BE2C (cell line): ENCODE measurements at regions not wholly inside any gene's neighbourhood (a gene's known extent, or its start where the extent isn't known, plus 50 kb on each side); places are given as distances from the start of the nearest gene placed in this dataset.

Source experiments
- DNase-seq: peaks from one replicate; pipeline ENCODE4 v3.0.0-alpha.2; 2020
- H3K27me3 ChIP-seq: fragments of 250-450 bp; sonication (Bioruptor Pico); 2 replicates; pipeline ENCODE4 v1.5.1; 2020; ENCODE audit warnings: mild to moderate bottlenecking
- H3K36me3 ChIP-seq: fragments of 250-450 bp; sonication (Bioruptor Pico); 2 replicates; pipeline ENCODE4 v1.5.1; 2020; ENCODE audit warnings: mild to moderate bottlenecking
- H3K4me1 ChIP-seq: fragments of 250-450 bp; sonication (Bioruptor Pico); 2 replicates; pipeline ENCODE4 v1.5.1; 2020
- H3K4me3 ChIP-seq: 2 replicates; pipeline ENCODE4 v1.5.1; 2011; ENCODE audit warnings: low read depth, low read length
- H3K9me3 ChIP-seq: fragments of 250-450 bp; sonication (Bioruptor Pico); 2 replicates; pipeline ENCODE4 v1.5.1; 2020
- TF ChIP-seq, protein P1 (sequence below): IDR thresholded peaks from 2 replicates; pipeline ENCODE4 v1.5.1; 2012; ENCODE audit warnings: mild to moderate bottlenecking, low read depth, low read length

DNA sequence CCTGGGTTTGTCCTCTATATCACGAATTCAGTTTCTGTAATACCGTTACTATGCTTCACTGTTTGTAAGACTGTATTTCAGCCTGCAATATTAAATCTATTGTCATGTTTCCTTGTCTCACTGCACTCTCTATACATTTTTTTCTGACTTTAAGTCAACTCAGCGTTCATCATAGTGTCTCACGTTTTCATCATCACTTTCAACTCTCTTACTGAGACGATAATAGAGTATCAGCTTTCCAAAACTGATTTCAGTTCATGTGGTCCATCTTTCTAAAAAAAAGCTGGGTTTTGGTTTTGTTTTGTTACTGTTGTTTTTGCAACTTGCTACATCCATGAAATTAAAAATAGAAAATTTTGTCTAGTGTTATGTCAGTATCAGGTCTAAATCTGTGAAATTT, 147.7 kb downstream of the TMEM47 start:
- TF ChIP-seq, protein P1, sequence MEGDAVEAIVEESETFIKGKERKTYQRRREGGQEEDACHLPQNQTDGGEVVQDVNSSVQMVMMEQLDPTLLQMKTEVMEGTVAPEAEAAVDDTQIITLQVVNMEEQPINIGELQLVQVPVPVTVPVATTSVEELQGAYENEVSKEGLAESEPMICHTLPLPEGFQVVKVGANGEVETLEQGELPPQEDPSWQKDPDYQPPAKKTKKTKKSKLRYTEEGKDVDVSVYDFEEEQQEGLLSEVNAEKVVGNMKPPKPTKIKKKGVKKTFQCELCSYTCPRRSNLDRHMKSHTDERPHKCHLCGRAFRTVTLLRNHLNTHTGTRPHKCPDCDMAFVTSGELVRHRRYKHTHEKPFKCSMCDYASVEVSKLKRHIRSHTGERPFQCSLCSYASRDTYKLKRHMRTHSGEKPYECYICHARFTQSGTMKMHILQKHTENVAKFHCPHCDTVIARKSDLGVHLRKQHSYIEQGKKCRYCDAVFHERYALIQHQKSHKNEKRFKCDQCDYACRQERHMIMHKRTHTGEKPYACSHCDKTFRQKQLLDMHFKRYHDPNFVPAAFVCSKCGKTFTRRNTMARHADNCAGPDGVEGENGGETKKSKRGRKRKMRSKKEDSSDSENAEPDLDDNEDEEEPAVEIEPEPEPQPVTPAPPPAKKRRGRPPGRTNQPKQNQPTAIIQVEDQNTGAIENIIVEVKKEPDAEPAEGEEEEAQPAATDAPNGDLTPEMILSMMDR, result no peak
- Histone ChIP-seq H3K4me1 (no peaks in the 10 kb centered on the region), H3K36me3 (no peaks in the 10 kb centered on the region), H3K27me3 (no peaks in the 10 kb centered on the region), H3K4me3 (no peak overlapping the region), H3K9me3 (no peaks in the 10 kb centered on the region)
- DNase-seq, result no peak

DNA sequence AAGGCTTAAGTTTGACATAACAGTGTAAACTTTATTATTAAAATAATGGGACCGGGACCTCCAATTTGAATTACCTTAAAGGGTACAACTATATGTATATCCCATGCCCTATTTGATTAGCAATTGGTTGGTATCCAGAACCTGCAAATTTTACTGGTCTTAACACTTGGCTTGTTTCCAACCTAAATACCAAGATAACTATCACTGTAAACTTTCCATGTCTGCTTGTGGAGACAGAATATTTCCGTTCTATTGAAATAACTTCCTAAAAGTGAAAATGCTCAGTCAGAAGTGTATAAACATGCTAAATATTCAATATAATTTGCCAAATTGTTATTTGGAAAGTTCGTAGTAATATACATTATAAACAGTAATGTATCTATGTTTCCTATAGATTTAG, 154.0 kb downstream of the TMEM47 start:
- TF ChIP-seq, protein P1, result no peak
- no peaks in the 10 kb centered on the region for H3K4me1 ChIP-seq
- no peak for DNase-seq

DNA sequence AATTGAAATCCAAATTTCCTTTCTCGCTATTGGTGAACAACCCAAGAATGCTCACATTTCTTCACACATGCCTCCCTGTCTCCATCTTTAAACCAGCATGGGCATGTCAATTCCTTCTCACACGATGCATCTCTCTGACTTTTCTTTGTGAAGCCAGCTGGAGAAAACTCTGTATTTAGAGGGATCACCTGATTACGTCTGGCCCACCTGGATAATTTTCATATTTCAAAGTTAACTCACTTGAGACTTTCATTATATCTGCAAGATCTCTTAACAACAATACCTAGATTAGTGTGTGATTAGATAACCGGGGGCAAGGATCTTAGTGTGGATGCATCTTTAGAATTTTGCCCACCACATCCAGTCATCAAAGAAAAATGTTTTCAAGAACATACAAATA, 164.0 kb downstream of the TMEM47 start:
- Histone ChIP-seq H3K4me1 (no peaks in the 10 kb centered on the region), H3K9me3 (no peaks in the 10 kb centered on the region), H3K27me3 (no peaks in the 10 kb centered on the region), H3K4me3 (no peak overlapping the region), H3K36me3 (no peaks in the 10 kb centered on the region)
- DNase-seq, result no peak
- TF ChIP-seq, protein P1, result no peak

More for the DNA sequence above, 154.0 kb downstream of the TMEM47 start:
- no peak overlapping the region for H3K4me3 ChIP-seq
- H3K36me3 ChIP-seq, result no peaks in the 10 kb centered on the region
- H3K27me3 ChIP-seq, result no peaks in the 10 kb centered on the region
- H3K9me3 ChIP-seq, result no peaks in the 10 kb centered on the region

DNA sequence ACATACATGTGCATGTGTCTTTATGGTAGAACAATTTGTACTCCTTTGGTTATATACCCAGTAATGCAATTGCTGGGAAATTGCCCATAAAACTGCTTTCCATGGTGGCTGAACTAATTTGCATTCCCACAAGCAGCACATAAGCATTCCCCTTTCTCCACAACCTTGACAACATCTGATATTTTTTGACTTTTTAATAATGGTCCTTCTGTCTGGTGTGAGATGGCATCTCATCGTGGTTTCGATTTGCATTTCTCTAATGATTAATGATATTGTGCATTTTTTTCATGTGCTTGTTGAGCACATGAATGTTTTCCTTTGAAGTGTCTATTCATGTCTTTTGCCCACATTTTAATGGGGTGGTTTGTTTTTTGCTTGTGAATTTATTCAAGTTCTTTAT, 166.0 kb downstream of the TMEM47 start:
- Histone ChIP-seq H3K36me3 (no peaks in the 10 kb centered on the region), H3K27me3 (no peaks in the 10 kb centered on the region), H3K9me3 (no peaks in the 10 kb centered on the region), H3K4me1 (no peaks in the 10 kb centered on the region), H3K4me3 (no peak overlapping the region)
- TF ChIP-seq, protein P1, result no peak
- DNase-seq, result no peak

DNA sequence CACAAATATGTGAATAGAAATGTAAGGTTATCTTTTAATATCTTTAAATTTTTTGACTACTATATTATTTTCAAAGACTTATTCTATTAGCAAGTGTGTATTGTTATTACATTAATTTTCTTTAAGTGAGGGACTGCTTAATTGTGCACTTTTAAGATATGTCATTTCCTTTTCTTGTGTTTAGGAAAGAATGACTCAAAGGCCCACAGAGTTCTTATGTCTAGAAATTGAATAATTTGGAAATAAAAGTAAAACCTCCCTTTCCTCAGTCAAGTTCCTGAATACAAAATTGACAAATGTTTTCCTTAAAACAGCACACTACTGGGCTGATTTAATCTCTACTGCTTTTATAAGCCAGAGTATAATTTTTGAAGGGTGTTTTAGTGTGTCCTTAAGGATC, 169.7 kb downstream of the TMEM47 start:
- H3K4me3 ChIP-seq, result no peak overlapping the region
- no peaks in the 10 kb centered on the region for H3K9me3 ChIP-seq
- H3K36me3 ChIP-seq, result no peaks in the 10 kb centered on the region
- H3K27me3 ChIP-seq, result no peaks in the 10 kb centered on the region
- TF ChIP-seq, protein P1, result no peak
- DNase-seq, result no peak
- H3K4me1 ChIP-seq, result no peaks in the 10 kb centered on the region

DNA sequence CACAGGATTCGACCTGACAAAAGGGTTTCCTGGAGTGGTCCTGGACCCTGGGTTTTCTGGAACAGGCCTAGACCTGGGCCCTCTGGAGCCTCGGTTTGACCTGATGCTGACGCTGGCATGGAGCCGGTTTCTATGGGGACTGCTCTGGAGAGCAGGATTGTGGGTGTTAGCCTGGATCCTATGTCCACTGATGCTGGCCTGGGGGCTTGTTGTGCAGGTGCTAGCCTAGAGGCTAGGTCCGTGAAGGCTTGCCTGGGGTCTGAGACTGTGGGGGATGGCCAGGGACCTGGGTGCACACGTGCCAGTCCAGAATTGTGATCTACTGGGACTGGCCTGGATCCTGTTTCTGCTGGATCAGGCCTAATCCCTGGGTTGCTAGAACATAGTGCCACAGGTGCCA, 173.1 kb downstream of the TMEM47 start:
- no peak for DNase-seq
- Histone ChIP-seq H3K27me3 (no peaks in the 10 kb centered on the region), H3K36me3 (no peaks in the 10 kb centered on the region), H3K9me3 (no peaks in the 10 kb centered on the region), H3K4me1 (no peaks in the 10 kb centered on the region), H3K4me3 (no peak overlapping the region)
- TF ChIP-seq, protein P1, result no peak
